ENCODE measurements at regions not wholly inside any gene's neighbourhood (a gene's known extent, or its start where the extent isn't known, plus 50 kb on each side); places are given as distances from the start of the nearest gene placed in this dataset.
"Not testable (repeated sequence)": the region's sequence is repeated elsewhere in the genome, so short reads cannot be mapped to it uniquely, and the experiment has no call there.

DNA sequence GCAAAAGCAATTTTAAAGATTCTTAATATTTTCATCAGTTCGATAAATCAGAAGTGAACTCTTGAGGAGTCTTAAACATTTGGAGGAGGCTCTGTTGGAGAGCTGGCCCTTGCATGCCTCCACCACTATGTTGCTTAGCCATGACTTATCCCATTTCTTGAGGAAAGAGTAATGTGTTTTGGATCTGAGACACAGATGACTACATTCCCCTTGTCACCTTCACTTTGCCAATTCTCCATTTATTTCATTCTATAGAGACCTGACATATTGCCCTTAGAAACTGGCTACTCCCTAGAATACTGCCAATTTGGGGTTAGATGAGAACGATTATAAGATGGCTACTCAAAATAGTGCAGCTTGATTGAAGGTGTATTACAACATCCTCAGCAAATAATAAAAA is 157.4 kb upstream of the TMEM260 start:
- DNase-seq (ENCODE audit: low read depth, low spot score), result no peak

DNA sequence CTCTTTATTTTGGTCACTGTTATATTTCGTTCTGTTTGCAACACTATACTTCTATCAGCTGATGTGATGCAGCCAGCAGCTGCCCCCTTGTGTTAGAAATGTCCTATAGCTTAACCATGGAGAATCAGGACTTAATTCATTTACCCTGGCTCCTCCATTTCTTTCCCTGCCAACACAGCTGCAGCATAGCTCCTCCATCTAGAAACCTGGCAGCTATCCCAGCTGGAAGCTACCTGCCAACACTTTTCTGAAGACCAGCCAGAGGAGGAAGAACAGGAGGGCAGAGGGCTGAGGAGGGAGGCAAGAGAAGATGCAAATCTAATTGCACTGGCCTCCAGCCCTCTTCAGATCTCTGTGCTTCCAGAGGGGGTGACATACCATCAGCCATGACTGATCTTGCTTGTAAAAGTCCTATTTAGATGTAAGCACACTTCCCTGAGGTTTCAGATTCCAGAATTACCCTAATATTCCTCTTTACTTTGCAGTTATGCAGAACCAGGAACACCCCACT is 156.8 kb upstream of the TMEM260 start:
- peak; percentile 13 for DNase-seq (ENCODE audit: low read depth, low spot score)

- DNase-seq (ENCODE audit: low read depth, low spot score), result no peak
These were observed 156.1 kb upstream of the TMEM260 start for GRCh38 chr14:56423544-56423943.

DNA sequence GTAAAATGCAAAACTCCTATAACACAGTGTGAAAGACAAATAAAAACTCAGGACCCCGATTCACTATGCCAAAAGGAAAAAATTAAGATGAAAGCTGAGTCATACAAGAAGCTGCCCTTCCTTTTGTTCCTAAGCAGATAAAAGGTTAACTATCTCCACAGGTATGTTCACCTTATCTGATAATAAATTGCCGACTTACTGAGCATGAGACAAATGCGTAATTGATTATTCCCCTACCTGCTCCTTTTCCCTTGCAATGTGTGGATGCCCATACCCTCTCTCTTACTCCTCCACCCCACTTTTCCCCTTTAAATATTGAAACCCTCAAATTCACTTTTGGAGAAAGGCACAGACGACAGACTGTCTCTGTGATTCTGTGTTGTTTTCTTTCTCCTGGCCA is 148.6 kb upstream of the TMEM260 start:
- DNase-seq (ENCODE audit: low read depth, low spot score), result no peak

DNA sequence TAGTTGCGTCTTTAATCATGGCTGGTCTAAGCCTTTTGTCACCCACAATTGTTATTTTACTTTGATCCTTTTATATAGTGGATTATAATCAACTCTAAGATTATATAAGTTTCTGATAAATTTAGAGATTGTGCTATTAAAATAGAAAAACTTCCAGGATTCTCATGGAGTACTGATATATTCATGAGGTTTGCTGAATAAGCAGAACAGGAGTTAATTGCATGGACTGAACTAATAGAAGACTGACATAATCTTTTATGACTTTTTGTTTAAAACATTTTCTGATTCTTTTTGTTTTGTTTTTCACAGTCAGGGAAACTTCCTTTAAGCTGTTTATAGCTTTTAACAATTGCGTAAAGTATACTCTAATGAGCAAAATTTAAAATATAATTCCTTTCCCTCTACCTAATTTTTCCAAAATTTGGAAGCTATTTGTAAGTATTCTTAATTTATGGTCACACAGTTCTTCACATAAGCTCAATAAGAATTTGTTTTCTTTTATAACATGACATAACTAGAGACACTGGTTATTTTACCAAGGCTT is 129.9 kb upstream of the TMEM260 start:
- DNase-seq (ENCODE audit: low read depth, low spot score), result no peak

- DNase-seq (ENCODE audit: low read depth, low spot score), result peak; percentile 4
These were observed 126.7 kb upstream of the TMEM260 start for GRCh38 chr14:56452940-56453339.

- DNase-seq (ENCODE audit: low read depth, low spot score), result not testable (repeated sequence)
These were observed 124.9 kb upstream of the TMEM260 start for GRCh38 chr14:56454680-56455079.

DNA sequence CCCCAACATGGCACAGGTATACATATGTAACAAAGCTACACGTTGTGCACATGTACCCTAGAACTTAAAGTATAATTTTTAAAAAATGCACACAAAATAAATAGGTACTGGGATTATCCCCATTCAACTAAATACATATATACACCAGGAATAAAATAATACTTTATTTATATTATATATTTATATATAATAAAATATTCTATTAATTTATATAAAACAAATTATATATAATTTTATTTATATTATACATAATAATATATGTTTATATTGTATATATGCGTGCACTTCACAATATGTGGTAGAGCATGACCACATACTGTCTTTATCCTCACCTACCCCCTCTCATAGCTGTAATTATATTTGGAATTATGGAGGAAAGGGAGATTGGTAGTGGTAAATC is 119.1 kb upstream of the TMEM260 start:
- DNase-seq (ENCODE audit: low read depth, low spot score), result no peak

GRCh38 chr14:56461276-56462275 is 118.0 kb upstream of the TMEM260 start:
- DNase-seq (ENCODE audit: low read depth, low spot score), result no peak

DNA sequence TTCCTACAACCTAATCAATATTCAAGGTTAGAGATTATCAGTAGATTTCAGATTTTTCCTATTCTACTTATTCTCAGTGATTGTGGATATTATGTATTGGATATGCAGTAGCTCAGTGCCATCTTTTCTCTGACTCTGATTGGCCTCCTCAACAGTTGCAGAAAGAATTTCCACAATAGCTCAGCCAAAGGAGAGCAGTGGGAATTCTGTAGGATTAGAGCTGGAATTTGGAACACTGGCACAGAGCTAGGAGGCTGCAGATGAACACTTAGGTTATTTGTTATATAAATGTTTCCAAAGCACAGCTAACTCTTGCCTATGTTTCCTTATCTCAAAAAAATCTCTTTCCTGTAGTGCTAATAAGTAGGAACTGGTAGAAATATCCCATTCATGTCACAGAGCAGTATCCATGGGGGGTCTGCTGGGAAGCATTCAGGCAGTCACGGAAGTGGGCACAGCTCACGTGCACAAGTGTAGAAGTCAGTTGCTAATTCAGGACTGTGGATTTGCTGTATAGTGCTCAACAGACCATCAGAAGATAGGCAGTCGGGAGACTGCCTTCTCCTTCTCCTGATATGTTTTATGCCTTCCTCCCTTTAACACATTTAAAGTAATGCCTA is 116.2 kb upstream of the TMEM260 start:
- no peak for DNase-seq (ENCODE audit: low read depth, low spot score)

DNA sequence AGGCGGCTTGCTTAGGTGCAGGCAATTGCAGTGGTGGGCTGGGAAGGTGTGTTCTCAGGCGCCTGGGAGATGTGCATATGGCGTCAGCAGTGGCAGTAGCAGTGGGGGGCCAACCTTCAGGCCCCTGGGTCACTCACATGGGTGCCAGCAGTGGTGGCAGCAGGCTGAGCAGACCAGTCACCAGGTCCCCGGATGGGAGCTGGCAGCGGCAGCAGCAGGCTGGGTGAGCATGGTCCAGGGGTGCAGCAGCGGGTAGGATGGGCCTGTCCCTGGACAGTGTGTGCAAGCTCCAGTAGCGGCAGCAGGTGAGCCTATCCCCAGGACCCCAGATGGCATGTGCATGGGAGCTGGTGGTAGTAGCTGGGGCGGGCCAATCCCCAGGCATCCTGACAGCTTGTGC is 108.5 kb upstream of the TMEM260 start:
- DNase-seq (ENCODE audit: low read depth, low spot score), result no peak

DNA sequence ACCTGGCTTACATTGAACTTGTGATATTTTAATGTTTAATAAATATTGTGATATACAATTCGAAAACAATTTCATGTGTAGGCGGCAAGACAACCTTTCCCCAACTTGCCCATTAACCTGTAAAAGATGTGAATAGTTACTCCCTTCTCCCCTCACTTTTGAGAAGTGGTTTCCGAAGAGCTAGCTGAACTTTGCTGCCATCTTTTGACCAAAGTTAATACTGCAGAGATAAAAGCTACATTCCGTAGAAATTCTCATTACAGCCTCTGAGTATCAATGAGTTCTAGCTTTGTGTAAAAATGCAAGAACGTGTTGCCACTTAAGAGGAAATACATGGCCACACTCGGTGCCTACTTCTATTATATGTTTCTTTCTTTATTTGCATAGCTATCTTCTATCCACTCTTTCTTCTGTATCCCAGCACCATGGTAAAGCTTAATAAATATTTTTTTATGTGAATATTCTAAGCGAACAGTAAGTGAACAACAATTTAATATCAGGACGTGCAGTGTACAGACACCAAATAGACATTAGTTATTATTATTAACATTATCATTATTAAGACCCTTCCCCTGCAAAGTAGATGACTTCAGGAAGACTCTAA is 105.1 kb upstream of the TMEM260 start:
- peak; percentile 46 for DNase-seq (ENCODE audit: low read depth, low spot score)

GRCh38 chr14:56482310-56482911 is 97.2 kb upstream of the TMEM260 start:
- peak; percentile 73 for DNase-seq (ENCODE audit: low read depth, low spot score)

- no peak for DNase-seq (ENCODE audit: low read depth, low spot score)
These were observed 92.4 kb upstream of the TMEM260 start for GRCh38 chr14:56487090-56487667.

- DNase-seq (ENCODE audit: low read depth, low spot score), result no peak
These were observed 91.8 kb upstream of the TMEM260 start for GRCh38 chr14:56487761-56488160.

GRCh38 chr14:56488306-56488705 is 91.3 kb upstream of the TMEM260 start:
- DNase-seq (ENCODE audit: low read depth, low spot score), result no peak

- no peak for DNase-seq (ENCODE audit: low read depth, low spot score)
These were observed 89.2 kb upstream of the TMEM260 start for GRCh38 chr14:56490379-56490778.

DNA sequence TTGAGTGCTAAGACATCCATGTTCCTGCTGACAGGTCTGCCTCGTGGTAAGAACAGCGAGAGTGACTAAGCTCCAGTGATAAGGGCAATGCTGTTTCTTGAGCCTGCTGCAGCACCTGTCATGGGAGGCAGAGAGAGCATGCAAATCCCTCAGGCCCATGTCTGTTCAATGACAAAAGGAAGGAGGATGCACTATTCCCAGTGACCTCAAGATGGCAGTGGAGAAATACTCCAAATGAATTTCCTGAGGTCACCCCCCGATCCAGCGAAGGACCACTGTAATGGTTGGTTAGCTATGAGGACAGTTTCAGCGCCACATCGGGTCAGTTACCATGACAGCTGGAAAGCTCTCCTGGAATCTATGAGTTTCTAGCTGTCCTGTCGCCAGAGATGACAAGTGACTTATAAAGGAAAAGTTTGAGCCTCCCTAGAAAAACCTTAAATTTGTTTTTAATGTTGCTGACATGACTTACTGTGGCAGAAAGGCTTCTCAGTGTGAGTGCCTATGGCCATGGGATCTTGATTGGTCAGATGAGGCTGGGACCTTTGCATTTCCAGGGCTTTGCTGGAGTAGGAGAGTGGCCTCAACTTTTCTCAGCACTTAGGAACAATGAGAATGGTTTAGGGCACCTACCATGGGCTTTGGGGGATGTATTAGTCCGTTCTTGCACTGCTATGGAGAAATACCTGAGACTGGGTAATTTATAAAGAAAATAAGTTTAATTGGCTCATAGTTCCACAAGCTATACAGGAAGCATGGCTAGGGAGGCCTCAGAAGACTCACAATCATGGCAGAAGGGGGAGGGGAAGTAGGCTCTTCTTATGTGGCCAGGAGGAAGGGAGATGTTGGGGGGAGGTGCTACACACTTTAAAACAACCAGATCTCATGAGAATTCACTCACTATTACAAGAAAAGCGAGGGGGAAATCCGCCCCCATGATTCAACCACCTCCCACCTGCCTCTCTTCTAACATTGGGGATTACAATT is 88.0 kb upstream of the TMEM260 start:
- DNase-seq (ENCODE audit: low read depth, low spot score), result peak; percentile 94

DNA sequence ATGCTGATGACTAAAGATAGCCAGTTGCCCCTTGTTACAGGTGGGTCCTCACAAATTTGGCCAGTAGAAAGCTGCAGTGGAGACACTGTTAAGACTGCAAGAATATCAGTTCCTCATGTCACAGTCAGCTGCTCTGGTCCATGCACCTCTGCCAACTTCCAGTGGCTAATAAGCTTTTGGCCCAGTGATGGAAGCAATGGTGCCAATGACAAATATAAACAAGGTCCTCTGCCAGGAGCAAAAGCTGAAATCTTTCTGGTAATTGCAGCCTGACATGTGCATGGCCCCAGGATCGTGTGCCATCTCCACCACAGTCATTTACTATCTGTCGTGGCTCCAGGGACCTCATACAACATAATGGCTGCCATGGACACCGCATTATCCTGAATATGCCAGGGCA is 85.4 kb upstream of the TMEM260 start:
- DNase-seq (ENCODE audit: low read depth, low spot score), result no peak

DNA sequence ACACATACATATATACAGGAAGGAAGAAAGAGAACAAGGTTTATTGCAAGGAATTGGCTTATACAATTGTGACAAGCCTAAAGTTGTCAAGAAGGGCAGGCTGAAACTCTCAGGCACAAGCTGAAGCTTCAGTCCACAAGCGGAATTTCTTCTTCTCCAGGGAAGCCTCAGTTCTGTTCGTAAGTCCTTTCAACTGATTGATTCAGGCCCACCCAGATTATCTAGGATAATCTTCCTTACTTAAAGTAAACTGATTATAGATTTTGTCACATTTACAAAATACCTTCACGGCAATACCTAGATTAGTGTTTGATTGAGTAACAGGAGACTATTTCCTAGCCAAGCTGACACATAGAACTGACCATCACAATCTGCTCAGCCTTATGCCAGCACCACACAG is 81.5 kb upstream of the TMEM260 start:
- DNase-seq (ENCODE audit: low read depth, low spot score), result no peak

Measured in ELF-1 (cell line).